ENCODE measurements at regions not wholly inside any gene's neighbourhood (a gene's known extent, or its start where the extent isn't known, plus 50 kb on each side); places are given as distances from the start of the nearest gene placed in this dataset.

- no peak overlapping the region for H3K9ac ChIP-seq (ENCODE audit: control insufficient read depth, insufficient read depth, low read length)
- TF ChIP-seq NRF1 (conservative IDR thresholded peaks at IDR 0.05; ENCODE audit: low read depth, low read length) (no peak), EGR1 (IDR thresholded peaks at IDR 0.05; ENCODE audit: borderline replicate concordance in 1 of 2, low read depth in 2 of 2, low read length in 2 of 2) (no peak), PRDM15 (CRISPR knock-in tag; IDR thresholded peaks at IDR 0.05) (no peak), ESRRA (IDR thresholded peaks at IDR 0.05; ENCODE audit: low read length) (no peak), CTCF (IDR thresholded peaks at IDR 0.05 in 2 of 3, conservative IDR thresholded peaks at IDR 0.05 in 1 of 3; ENCODE audit: control insufficient read depth in 2 of 3, extremely low read depth in 1 of 3, insufficient read depth in 1 of 3, low read depth in 3 of 3, low read length in 3 of 3) (no peak), NR2F1 (conservative IDR thresholded peaks at IDR 0.05) (no peak), ZNF592 (IDR thresholded peaks at IDR 0.05) (no peak)
- TF ChIP-seq, protein P1, sequence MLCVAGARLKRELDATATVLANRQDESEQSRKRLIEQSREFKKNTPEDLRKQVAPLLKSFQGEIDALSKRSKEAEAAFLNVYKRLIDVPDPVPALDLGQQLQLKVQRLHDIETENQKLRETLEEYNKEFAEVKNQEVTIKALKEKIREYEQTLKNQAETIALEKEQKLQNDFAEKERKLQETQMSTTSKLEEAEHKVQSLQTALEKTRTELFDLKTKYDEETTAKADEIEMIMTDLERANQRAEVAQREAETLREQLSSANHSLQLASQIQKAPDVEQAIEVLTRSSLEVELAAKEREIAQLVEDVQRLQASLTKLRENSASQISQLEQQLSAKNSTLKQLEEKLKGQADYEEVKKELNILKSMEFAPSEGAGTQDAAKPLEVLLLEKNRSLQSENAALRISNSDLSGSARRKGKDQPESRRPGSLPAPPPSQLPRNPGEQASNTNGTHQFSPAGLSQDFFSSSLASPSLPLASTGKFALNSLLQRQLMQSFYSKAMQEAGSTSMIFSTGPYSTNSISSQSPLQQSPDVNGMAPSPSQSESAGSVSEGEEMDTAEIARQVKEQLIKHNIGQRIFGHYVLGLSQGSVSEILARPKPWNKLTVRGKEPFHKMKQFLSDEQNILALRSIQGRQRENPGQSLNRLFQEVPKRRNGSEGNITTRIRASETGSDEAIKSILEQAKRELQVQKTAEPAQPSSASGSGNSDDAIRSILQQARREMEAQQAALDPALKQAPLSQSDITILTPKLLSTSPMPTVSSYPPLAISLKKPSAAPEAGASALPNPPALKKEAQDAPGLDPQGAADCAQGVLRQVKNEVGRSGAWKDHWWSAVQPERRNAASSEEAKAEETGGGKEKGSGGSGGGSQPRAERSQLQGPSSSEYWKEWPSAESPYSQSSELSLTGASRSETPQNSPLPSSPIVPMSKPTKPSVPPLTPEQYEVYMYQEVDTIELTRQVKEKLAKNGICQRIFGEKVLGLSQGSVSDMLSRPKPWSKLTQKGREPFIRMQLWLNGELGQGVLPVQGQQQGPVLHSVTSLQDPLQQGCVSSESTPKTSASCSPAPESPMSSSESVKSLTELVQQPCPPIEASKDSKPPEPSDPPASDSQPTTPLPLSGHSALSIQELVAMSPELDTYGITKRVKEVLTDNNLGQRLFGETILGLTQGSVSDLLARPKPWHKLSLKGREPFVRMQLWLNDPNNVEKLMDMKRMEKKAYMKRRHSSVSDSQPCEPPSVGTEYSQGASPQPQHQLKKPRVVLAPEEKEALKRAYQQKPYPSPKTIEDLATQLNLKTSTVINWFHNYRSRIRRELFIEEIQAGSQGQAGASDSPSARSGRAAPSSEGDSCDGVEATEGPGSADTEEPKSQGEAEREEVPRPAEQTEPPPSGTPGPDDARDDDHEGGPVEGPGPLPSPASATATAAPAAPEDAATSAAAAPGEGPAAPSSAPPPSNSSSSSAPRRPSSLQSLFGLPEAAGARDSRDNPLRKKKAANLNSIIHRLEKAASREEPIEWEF (IDR thresholded peaks at IDR 0.05; ENCODE audit: insufficient replicate concordance, low read depth, low read length), result no peak
Measured at GRCh38 chr3:35523074-35523473, 116.3 kb upstream of the ARPP21 start.

More at GRCh38 chr3:35523074-35523473, 116.3 kb upstream of the ARPP21 start:
- no peaks in the 10 kb centered on the region for H3K9me3 ChIP-seq (replicated peaks; ENCODE audit: control insufficient read depth, insufficient read depth, low read length)
- no peak for DNase-seq (ENCODE audit: low read depth, low spot score)
- no peak overlapping the region for H3K27ac ChIP-seq (ENCODE audit: control insufficient read depth, insufficient read depth)
- H3K36me3 ChIP-seq (ENCODE audit: control insufficient read depth in 2 of 2, insufficient read depth in 2 of 2, low read length in 1 of 2), result no peaks in the 10 kb centered on the region
- intact Hi-C loops (cut with micrococcal nuclease; ENCODE audit: unreplicated experiment), result no loop called here
- no peaks in the 10 kb centered on the region for H4K20me1 ChIP-seq (ENCODE audit: control insufficient read depth, insufficient read depth)
- no peak for FAIRE-seq
- CTCF ChIA-PET, result interaction anchor here (1.4 kb wide), 1 partner anchor 16 kb away, joined by 3 read pairs; no protein-coding TSS in a partner anchor
- H2AFZ ChIP-seq (ENCODE audit: control insufficient read depth, low read depth, low read length), result no peak overlapping the region
- no peaks in the 10 kb centered on the region for H3K4me1 ChIP-seq (ENCODE audit: control insufficient read depth, insufficient read depth, low read length)
- H3K4me3 ChIP-seq, result no peak overlapping the region
- BruUV-seq (replicated peaks), result no TSS peak
- H3K79me2 ChIP-seq (ENCODE audit: control insufficient read depth, insufficient read depth, low read length), result no peaks in the 10 kb centered on the region
- no peak for ATAC-seq
- no peak overlapping the region for H3K4me2 ChIP-seq (ENCODE audit: control insufficient read depth, insufficient read depth)
- WGBS (ENCODE audit: insufficient coverage, insufficient replicate concordance, low lambda C conversion rate, missing lambda C conversion rate), result 11% methylated on average over 4 of the region's 4 CpGs
- SMC1A ChIA-PET (ENCODE audit: uncharacterized antibody, unreplicated experiment), result interaction anchor here (0.6 kb wide), 1 partner anchor 26 kb away, joined by 3 read pairs; no protein-coding TSS in a partner anchor
- in situ Hi-C loops (cut with MboI), result no loop called here
- RAD21 ChIA-PET (ENCODE audit: unreplicated experiment), result no interaction called here
- H3K27me3 ChIP-seq (replicated peaks in 1 of 2; ENCODE audit: control insufficient read depth in 2 of 2, insufficient read depth in 2 of 2, low read length in 1 of 2), result no peaks in the 10 kb centered on the region
- POLR2A ChIA-PET, result no interaction called here
